Keratinocyte (primary cell): ENCODE measurements at regions not wholly inside any gene's neighbourhood (a gene's known extent, or its start where the extent isn't known, plus 50 kb on each side); places are given as distances from the start of the nearest gene placed in this dataset.

ENCODE experiments used
- EZH2 ChIP-seq: IDR thresholded peaks from one replicate; pipeline ENCODE4 v1.6.1; 2012; ENCODE audit warnings: inconsistent platforms, mild to moderate bottlenecking, low read length, moderate library complexity
- TF ChIP-seq, protein P1 (sequence below), 3 experiments: IDR thresholded peaks in 1 of 3; conservative IDR thresholded peaks in 1 of 3; optimal IDR thresholded peaks in 1 of 3; 2 replicates in 2 of 3; 3 replicates in 1 of 3; pipeline versions ENCODE3 to v1.5.1; 2011; ENCODE audit warnings: low read length in 3 of 3, mild to moderate bottlenecking in 3 of 3, moderate library complexity in 2 of 3, control low read depth in 1 of 3, inconsistent platforms in 1 of 3; ENCODE audit not compliant: insufficient read depth in 2 of 3; ENCODE audit errors: extremely low read depth in 1 of 3

DNA sequence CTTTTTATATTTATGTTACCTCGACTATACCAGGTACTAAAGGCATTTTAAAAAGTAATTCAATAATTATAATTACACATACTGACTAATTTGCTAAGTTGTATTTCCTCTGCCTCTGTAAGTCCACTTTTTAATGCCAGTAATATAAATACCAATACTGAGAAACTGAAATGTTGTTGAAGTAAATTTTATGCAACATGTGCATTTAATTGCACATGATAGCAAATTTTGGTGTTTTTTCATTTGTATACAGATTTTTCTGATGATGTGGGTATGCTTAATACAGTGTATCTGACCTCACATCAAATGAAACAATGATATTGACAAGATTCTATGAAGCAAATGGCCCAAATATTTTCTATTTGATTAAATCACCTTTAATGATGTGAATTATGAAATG lies 1531.6 kb downstream of the KCNT2 start:
- TF ChIP-seq, protein P1, sequence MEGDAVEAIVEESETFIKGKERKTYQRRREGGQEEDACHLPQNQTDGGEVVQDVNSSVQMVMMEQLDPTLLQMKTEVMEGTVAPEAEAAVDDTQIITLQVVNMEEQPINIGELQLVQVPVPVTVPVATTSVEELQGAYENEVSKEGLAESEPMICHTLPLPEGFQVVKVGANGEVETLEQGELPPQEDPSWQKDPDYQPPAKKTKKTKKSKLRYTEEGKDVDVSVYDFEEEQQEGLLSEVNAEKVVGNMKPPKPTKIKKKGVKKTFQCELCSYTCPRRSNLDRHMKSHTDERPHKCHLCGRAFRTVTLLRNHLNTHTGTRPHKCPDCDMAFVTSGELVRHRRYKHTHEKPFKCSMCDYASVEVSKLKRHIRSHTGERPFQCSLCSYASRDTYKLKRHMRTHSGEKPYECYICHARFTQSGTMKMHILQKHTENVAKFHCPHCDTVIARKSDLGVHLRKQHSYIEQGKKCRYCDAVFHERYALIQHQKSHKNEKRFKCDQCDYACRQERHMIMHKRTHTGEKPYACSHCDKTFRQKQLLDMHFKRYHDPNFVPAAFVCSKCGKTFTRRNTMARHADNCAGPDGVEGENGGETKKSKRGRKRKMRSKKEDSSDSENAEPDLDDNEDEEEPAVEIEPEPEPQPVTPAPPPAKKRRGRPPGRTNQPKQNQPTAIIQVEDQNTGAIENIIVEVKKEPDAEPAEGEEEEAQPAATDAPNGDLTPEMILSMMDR (optimal IDR thresholded peaks at IDR 0.05 in 1 of 3, IDR thresholded peaks at IDR 0.05 in 1 of 3, conservative IDR thresholded peaks at IDR 0.05 in 1 of 3; ENCODE audit: extremely low read depth in 1 of 3, insufficient read depth in 2 of 3, low read length in 3 of 3): no peak
- no peak for TF ChIP-seq EZH2
